SIG-M5 treated with dmso at 0.1 percent for 504 hours (cell line): ENCODE measurements at regions not wholly inside any gene's neighbourhood (a gene's known extent, or its start where the extent isn't known, plus 50 kb on each side); places are given as distances from the start of the nearest gene placed in this dataset.
"Not testable (repeated sequence)": the region's sequence is repeated elsewhere in the genome, so short reads cannot be mapped to it uniquely, and the experiment has no call there.

Source experiments
- DNase-seq: peaks from one replicate; lab custom pipeline; 2025; ENCODE audit not compliant: unreplicated experiment; lab: John Stamatoyannopoulos, UW

DNA sequence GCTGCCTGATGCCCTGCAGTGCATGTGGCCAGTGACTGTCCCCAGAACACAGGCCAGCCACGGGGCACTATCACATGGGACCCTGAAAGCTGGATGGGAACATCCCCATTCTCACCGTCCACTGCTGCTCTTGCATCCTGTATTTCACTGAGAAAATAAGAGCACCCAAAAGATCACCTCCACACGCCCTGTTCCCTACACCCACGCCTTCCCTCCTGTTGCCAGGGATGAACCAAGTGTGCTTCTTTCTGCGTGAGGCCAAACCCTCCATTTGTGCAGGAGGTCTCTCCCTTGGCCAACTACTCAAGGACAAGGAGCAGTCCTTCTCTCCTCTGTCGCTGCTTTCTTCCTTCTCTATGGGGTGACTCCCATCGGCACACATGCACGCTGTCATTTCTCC lies 118.3 kb downstream of the LRRC37A3 start:
- not testable (repeated sequence) for DNase-seq

GRCh38 chr17:64800361-64800895 lies 118.8 kb downstream of the LRRC37A3 start:
- DNase-seq, result not testable (repeated sequence)

GRCh38 chr17:64799543-64800188 lies 119.6 kb downstream of the LRRC37A3 start:
- not testable (repeated sequence) for DNase-seq

DNA sequence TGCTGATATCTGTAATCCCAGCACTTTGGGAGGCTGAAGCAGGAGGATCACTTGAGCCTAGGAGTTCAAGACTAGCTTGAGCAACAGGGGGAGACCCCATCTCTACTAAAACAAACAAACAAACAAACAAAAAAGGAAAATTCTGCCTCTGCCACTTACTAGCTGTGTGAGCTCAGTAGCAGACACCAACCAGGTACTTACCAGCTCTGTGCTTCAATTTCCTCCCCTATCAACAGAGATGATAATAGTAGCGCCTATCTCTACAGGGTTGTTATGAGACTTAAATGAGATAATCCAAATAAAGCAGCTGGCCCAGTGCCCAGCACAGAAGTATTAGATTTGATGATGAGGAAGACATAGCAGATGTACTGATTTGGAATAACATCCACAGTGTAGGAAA lies 120.3 kb downstream of the LRRC37A3 start:
- DNase-seq, result not testable (repeated sequence)

GRCh38 chr17:64798489-64798790 lies 120.8 kb downstream of the LRRC37A3 start:
- not testable (repeated sequence) for DNase-seq

DNA sequence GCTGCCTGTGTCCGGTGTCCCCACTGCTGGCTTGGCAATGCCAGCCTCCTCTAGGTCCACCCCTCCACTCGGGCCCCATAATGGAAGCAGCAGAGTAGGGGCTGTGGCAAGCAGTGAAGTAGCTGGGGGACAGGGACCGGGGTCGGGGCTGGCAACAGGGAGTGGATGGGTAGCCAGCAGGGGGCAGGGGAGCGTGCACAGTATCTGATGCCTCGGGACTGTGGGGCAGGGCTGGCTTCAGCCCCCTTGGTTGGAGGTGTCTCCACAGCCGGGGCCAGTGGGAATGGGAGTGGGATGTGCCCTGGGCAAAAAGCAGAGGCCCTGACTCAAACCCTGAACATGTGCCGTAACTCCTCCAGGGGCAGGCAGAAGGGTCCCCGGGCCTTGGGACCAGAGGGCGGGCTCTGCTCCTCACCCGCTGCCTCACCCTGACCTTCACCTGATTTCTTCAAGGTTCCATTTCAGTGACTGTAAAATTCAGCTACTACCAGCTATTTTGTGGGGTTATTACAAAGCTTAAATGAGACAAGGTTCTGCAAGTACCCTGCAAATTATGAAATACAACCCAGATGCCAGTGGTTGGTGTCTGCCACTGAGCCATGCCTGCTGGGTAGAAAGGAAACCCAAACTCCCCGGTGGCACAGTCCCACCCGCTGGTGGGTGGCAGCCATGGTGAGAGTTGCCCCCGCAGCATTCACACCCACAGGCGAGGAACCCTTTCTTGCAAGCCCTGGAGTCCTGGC lies 121.4 kb downstream of the LRRC37A3 start:
- DNase-seq, result not testable (repeated sequence)

GRCh38 chr17:64795342-64795741 lies 123.9 kb downstream of the LRRC37A3 start:
- DNase-seq, result not testable (repeated sequence)

DNA sequence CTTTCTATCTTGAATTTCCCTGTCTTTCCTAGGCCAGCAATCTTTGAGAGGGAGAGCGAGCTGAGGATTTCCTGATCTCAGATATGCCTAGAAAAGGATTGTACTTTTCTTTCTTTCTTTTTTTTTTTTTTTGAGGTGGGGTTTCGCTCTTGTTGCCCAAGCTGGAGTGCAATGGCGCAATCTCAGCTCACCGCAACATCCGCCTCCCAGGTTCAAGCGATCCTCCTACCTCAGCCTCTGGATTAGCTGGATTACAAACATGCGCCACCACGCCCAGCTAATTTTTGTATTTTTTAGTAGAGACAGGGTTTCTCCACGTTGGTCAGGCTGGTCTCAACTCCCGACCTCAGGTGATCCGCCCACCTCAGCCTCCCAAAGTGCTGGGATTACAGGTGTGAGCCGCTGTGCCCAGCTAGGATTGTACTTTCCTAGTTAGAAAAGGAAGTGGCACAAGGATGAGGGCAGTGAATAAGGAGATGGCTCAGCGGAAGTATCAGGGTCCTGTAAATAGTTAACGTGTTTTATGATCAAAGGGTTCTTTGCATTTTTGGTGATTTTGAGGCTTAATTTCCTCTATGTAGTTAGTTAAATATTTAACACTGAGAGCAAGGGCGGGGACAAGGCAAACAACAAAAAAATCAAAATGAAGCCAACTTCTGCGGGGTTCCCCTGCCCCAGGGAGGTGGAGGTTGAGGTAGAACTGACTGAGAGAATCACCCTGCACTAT lies 124.6 kb downstream of the LRRC37A3 start:
- DNase-seq, result not testable (repeated sequence)

GRCh38 chr17:64794113-64794512 lies 125.2 kb downstream of the LRRC37A3 start:
- not testable (repeated sequence) for DNase-seq

DNA sequence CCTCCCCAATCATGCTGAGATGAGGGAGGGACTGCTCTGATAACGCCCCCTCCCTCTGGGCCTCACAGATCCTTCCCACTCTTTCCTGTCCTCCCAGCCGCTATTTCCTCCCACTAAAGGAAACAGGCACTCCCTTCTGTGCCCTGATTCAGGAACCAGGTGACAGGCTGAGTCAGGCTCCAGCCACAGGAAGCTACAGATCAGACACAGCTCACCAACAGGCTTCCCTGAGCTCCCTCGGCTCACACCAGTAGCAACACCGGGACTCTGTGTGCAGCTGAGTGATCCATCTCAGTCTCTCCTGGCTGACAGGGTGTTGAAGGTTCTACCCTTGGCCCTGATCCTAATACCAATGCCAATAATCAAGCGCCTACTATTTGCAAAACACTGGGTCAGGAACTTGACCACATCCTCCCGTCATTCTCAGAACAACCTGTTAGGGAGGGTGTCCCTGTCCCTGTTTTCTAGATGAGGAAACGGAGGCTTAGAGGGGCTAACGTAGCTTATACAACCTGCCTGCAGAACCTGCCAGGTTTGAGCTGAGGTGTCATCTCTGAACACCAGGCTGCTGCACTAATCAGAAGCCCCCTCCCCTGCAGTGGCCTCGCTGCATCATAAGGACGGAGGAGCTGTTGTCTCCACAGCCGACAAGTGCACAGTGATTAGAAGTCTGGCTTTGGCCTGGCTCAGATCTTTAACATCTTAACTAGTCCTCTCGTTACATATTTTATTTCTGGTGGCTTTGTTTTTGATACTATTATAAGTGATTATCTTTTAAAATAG lies 126.3 kb downstream of the LRRC37A3 start:
- not testable (repeated sequence) for DNase-seq

DNA sequence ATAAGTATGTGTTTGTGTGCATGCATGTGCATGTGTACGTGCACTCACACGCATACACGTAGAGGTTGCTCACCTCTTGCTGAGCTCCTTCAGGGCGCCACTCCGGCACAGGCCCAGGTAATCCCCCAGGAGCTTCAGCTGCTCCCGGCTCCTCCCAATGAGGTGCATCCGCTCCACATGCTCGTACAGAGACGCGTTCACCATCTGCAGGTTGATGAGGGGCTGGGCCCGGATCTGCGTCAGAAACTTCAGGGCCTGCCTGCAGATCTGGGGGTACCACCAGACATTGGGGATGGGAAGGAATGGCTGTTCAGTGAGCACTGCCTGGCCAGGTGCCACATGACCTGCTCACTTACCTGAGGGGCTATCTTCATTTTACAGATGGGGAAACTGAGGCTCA lies 127.0 kb downstream of the LRRC37A3 start:
- not testable (repeated sequence) for DNase-seq

DNA sequence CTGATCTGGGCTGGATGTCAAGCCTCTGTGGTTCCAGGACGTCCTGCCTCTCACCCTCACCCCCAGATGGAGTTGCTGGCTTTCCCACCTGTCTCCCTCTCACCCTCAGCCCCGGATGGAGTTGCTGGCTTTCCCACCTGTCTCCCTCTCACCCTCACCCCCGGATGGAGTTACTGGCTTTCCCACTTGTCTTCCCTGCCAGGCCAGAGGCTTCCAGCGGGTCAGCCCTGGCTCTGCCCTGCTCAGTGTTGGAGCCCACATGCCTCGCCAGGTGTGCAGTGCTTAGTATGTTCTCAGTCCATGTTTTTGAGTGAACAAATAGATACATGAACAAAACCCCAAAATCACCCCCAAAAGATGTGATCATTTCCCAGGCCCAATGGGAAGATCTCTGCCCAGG lies 127.6 kb downstream of the LRRC37A3 start:
- not testable (repeated sequence) for DNase-seq

- not testable (repeated sequence) for DNase-seq
These were observed 128.1 kb downstream of the LRRC37A3 start for GRCh38 chr17:64791226-64791625.

DNA sequence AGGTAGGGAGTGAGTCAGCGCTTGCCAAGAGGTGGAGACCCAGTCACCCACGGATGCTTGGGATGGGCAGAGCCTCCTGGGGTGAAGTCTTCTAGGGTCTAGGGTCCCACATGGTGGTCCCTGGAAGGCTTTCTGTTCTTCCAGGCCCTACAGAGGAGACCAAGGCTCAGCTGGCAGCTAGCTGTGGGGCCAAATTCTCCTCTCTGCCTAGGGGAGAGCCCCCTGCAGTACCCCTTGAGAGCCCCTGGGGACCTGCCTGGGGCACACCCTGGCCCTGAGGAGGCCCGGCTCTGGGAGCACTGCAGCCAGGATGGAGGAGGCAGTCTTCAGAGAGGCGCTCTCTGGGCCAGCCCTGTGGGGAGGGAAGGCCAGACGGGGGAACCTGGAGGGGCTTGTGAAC lies 128.6 kb upstream of the SMURF2 start:
- DNase-seq, result not testable (repeated sequence)

- DNase-seq, result not testable (repeated sequence)
These were observed 128.1 kb upstream of the SMURF2 start for GRCh38 chr17:64790193-64790592.

GRCh38 chr17:64789061-64789445 lies 126.9 kb upstream of the SMURF2 start:
- DNase-seq, result not testable (repeated sequence)

GRCh38 chr17:64788286-64789060 lies 126.4 kb upstream of the SMURF2 start:
- DNase-seq, result no peak

DNA sequence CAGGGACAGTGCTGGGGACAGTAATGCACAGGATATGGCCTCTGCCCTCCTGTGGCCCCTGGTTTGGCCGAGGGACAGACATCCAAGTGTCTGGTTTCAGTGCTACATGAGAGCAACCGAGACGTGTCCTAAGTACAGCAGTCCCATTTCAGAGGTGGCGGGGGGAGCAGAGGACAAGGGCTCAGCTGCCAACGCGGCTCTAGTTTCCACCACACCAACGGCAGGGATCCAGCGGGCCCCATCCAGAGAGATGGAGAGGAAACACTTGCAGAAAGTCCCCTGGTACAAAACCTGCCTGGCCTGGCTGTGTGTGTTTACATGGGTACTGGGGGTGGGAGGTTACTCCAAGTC lies 125.8 kb upstream of the SMURF2 start:
- DNase-seq, result no peak

- DNase-seq, result no peak
These were observed 125.3 kb upstream of the SMURF2 start for GRCh38 chr17:64787255-64787920.

- DNase-seq, result no peak
These were observed 124.2 kb upstream of the SMURF2 start for GRCh38 chr17:64786337-64786736.
